Mammary epithelial cell (primary cell): ENCODE measurements at regions not wholly inside any gene's neighbourhood (a gene's known extent, or its start where the extent isn't known, plus 50 kb on each side); places are given as distances from the start of the nearest gene placed in this dataset.

Source experiments
- CTCF ChIP-seq, 2 donors: IDR thresholded peaks in 1 of 2; conservative IDR thresholded peaks in 1 of 2; 2 replicates each; pipeline ENCODE4 v1.5.1; 2011 to 2012; ENCODE audit warnings: inconsistent platforms in 2 of 2, low read length in 2 of 2, mild to moderate bottlenecking in 2 of 2, control low read depth in 1 of 2, low read depth in 1 of 2; ENCODE audit not compliant: insufficient read depth in 1 of 2; ENCODE audit errors: extremely low read depth in 1 of 2
- EZH2 ChIP-seq: IDR thresholded peaks from 2 replicates; pipeline ENCODE4 v1.6.1; 2012; ENCODE audit warnings: low read length, inconsistent platforms, borderline replicate concordance

- no peak for TF ChIP-seq CTCF (conservative IDR thresholded peaks at IDR 0.05 in 1 of 2, IDR thresholded peaks at IDR 0.05 in 1 of 2; ENCODE audit: extremely low read depth in 1 of 2, insufficient read depth in 1 of 2, low read depth in 1 of 2, low read length in 2 of 2)
- TF ChIP-seq EZH2: no peak
Observed at GRCh38 chr1:177427811-177428210, 257.1 kb downstream of the BRINP2 start.
